Gastrocnemius medialis (tissue), 4 donors: ENCODE measurements at regions not wholly inside any gene's neighbourhood (a gene's known extent, or its start where the extent isn't known, plus 50 kb on each side); places are given as distances from the start of the nearest gene placed in this dataset.

ENCODE experiments used
- ATAC-seq, 2 donors: fragments of 150-250 bp; one replicate each; pipeline ENCODE4 v1.9.1; 2016
- DNase-seq, 2 donors: peaks; one replicate each; pipeline ENCODE4 v3.0.0-alpha.2; 2019
- H3K27ac ChIP-seq, 4 donors: fragments of 200-600 bp; sonication (generic); 1 replicate in 1 of 4; 2 replicates in 3 of 4; pipeline ENCODE4 v1.5.1; 2016 to 2018; ENCODE audit warnings: mild to moderate bottlenecking in 2 of 4, moderate library complexity in 1 of 4
- H3K27me3 ChIP-seq, 3 donors: fragments of 200-600 bp; sonication (generic) in 2 of 3; 1 replicate in 1 of 3; 2 replicates in 2 of 3; pipeline versions ENCODE4 v1.5.1 to v1.6.0; 2016 to 2019; ENCODE audit warnings: mild to moderate bottlenecking in 1 of 3, moderate library complexity in 1 of 3
- H3K36me3 ChIP-seq, 2 donors: fragments of 200-600 bp; sonication (generic) in 1 of 2; one replicate each; pipeline ENCODE4 v1.5.1; 2017 to 2018
- H3K4me1 ChIP-seq, 2 donors: fragments of 200-600 bp; sonication (generic) in 1 of 2; one replicate each; pipeline ENCODE4 v1.5.1; 2016 to 2017; ENCODE audit warnings: mild to moderate bottlenecking in 2 of 2
- H3K4me3 ChIP-seq, 4 donors: fragments of 200-600 bp; sonication (generic) in 3 of 4; 1 replicate in 1 of 4; 2 replicates in 3 of 4; pipeline ENCODE4 v1.5.1; 2016 to 2019; ENCODE audit warnings: mild to moderate bottlenecking in 2 of 4
- H3K9me3 ChIP-seq, 3 donors: fragments of 200-600 bp; sonication (generic) in 2 of 3; 1 replicate in 1 of 3; 2 replicates in 2 of 3; pipeline ENCODE4 v1.5.1; 2016 to 2019
- POLR2A ChIP-seq, 2 donors: fragments of 450-650 bp; IDR thresholded peaks; one replicate each; pipeline ENCODE4 v1.6.1; 2017; ENCODE audit warnings: antibody characterized with exemption in 2 of 2, mild to moderate bottlenecking in 2 of 2, moderate library complexity in 2 of 2
- in situ Hi-C, 4 donors: fragments of 200-750 bp; cut with MboI; loops; one replicate each; pipeline versions ENCODE4 v1.15.0 to v1.8.0; 2017; ENCODE audit warnings: low sequenced_read_pairs in 4 of 4
- intact Hi-C: fragments of 100-400 bp; cut with DNase I; formaldehyde crosslinking; loops from one replicate; pipeline ENCODE4 v1.15.1; 2023; ENCODE audit warnings: low total_unique reads
- TF ChIP-seq, protein P1 (sequence below), 5 experiments: fragments of 450-650 bp in 3 of 5; fragments of 200-600 bp in 2 of 5; sonication (generic) in 2 of 5; IDR thresholded peaks in 4 of 5; conservative IDR thresholded peaks in 1 of 5; 1 replicate in 4 of 5; 2 replicates in 1 of 5; pipeline ENCODE4 v1.5.1; 2016 to 2019; ENCODE audit warnings: antibody characterized with exemption in 5 of 5, mild to moderate bottlenecking in 3 of 5, moderate library complexity in 3 of 5

DNA sequence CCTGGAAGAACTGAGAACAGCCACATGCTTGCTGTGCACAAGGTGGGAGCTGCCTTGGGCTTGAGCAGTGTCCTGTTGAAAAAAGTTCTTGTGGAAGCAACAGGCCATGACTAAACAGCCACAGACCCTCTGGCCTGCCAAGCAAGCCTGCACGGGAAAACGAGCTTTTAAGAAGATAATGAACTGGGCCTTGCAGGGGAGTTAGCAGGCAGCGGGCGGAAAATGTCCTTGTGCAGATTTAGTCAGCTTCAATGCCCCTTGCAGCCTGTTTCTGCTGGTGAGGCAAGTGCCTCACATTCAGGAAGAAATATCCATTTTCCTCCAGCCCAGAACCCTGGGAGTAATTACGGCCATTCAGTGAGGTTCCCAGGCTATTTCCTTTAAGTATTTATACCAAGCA lies 126.2 kb upstream of the KLHL25 start:
- ATAC-seq (no peak), DNase-seq (no peak)
- H3K4me1 ChIP-seq: no peaks in the 10 kb centered on the region
- in situ Hi-C loops (no loop called here), intact Hi-C loops (no loop called here)
- H3K27ac ChIP-seq: no peak overlapping the region
- no peaks in the 10 kb centered on the region for H3K36me3 ChIP-seq
- TF ChIP-seq, protein P1, sequence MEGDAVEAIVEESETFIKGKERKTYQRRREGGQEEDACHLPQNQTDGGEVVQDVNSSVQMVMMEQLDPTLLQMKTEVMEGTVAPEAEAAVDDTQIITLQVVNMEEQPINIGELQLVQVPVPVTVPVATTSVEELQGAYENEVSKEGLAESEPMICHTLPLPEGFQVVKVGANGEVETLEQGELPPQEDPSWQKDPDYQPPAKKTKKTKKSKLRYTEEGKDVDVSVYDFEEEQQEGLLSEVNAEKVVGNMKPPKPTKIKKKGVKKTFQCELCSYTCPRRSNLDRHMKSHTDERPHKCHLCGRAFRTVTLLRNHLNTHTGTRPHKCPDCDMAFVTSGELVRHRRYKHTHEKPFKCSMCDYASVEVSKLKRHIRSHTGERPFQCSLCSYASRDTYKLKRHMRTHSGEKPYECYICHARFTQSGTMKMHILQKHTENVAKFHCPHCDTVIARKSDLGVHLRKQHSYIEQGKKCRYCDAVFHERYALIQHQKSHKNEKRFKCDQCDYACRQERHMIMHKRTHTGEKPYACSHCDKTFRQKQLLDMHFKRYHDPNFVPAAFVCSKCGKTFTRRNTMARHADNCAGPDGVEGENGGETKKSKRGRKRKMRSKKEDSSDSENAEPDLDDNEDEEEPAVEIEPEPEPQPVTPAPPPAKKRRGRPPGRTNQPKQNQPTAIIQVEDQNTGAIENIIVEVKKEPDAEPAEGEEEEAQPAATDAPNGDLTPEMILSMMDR (IDR thresholded peaks at IDR 0.05 in 4 of 5, conservative IDR thresholded peaks at IDR 0.05 in 1 of 5): no peak
- no peak for TF ChIP-seq POLR2A (IDR thresholded peaks at IDR 0.05)
- H3K27me3 ChIP-seq: no peaks in the 10 kb centered on the region
- no peaks in the 10 kb centered on the region for H3K9me3 ChIP-seq
- H3K4me3 ChIP-seq: no peak overlapping the region

DNA sequence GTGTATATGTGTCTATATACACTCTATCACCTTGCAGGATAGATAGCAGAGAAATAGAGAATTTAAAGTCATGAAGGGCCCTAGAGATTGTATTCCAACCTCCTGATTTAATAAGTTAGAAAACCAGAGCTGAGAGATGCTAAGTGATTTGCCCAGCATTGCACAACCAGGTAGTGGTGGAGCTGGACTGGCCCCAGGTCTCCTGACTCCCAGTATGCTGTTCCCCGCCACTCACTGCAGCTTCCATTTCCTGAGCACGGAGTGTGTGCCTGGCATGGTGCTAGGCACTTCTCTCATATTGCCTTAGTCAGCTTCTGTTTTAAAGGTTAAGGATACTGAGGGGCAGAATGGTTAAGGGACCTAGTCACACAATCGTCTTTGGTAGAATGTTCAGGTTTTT lies 129.4 kb upstream of the KLHL25 start:
- intact Hi-C loops: no loop called here
- in situ Hi-C loops: no loop called here
- no peaks in the 10 kb centered on the region for H3K9me3 ChIP-seq
- no peaks in the 10 kb centered on the region for H3K36me3 ChIP-seq
- no peak for ATAC-seq
- no peak for DNase-seq
- no peaks in the 10 kb centered on the region for H3K27me3 ChIP-seq
- TF ChIP-seq, protein P1 (IDR thresholded peaks at IDR 0.05 in 4 of 5, conservative IDR thresholded peaks at IDR 0.05 in 1 of 5): no peak
- no peak for TF ChIP-seq POLR2A (IDR thresholded peaks at IDR 0.05)
- no peak overlapping the region for H3K27ac ChIP-seq
- no peak overlapping the region for H3K4me3 ChIP-seq
- H3K4me1 ChIP-seq: no peaks in the 10 kb centered on the region

DNA sequence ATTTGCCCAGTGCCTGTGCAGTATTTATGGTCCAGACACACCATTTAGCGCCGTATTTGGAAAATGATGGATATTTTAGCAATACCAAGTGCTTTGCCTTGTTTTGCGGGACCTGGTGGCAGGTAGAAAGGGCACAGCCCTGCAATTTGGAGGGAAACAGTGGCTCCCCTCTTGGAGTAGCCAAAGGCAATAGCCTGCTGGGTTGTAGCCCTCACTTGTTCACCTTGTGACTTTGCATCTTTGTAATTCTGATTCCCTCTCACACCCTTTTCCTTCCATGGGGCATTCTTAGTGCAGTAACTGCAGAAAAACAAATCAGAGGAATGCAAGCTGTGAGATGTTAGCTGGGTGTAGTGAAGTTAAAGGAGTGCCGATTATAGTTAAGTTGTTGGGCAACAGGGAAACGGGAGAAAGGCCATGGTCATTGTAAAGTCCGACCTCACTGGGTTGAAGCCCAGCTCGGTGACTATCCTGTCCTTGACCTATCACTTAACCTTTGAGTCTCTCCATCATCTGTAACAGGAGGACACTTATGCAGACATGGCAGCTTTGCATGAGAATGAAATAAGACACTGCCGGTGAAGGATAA lies 131.0 kb upstream of the KLHL25 start:
- Histone ChIP-seq H3K9me3 (no peaks in the 10 kb centered on the region), H3K4me3 (no peak overlapping the region), H3K36me3 (no peaks in the 10 kb centered on the region), H3K27me3 (no peaks in the 10 kb centered on the region), H3K4me1 (no peaks in the 10 kb centered on the region), H3K27ac (no peak overlapping the region)
- TF ChIP-seq POLR2A (IDR thresholded peaks at IDR 0.05): no peak
- TF ChIP-seq, protein P1 (IDR thresholded peaks at IDR 0.05 in 4 of 5, conservative IDR thresholded peaks at IDR 0.05 in 1 of 5): no peak
- in situ Hi-C loops (no loop called here), intact Hi-C loops (no loop called here)
- ATAC-seq: no peak
- DNase-seq: no peak

DNA sequence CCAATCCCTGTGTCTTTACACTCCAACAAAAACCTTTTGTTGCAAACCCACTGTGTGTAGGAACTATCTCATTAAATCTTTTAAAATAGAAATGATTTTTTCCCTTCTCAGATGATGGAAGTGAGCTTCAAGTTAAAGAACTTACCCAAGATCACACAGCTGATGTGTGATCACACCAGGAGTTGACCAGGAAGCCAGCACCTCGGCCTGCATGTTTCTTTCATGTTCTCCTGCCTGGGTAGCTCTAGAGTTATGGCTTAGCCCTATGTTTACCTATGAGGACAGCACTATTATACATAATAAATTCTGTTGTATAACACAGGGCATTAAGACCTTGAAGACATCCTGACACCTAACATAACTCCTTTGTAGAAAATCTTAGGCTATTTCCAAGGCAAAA lies 132.1 kb upstream of the KLHL25 start:
- TF ChIP-seq, protein P1 (IDR thresholded peaks at IDR 0.05 in 4 of 5, conservative IDR thresholded peaks at IDR 0.05 in 1 of 5): no peak
- TF ChIP-seq POLR2A (IDR thresholded peaks at IDR 0.05): no peak
- Histone ChIP-seq H3K36me3 (no peaks in the 10 kb centered on the region), H3K27me3 (no peaks in the 10 kb centered on the region), H3K9me3 (no peaks in the 10 kb centered on the region), H3K27ac (no peak overlapping the region), H3K4me1 (no peaks in the 10 kb centered on the region), H3K4me3 (no peak overlapping the region)
- DNase-seq (no peak), ATAC-seq (no peak)
- intact Hi-C loops: no loop called here
- in situ Hi-C loops: no loop called here

DNA sequence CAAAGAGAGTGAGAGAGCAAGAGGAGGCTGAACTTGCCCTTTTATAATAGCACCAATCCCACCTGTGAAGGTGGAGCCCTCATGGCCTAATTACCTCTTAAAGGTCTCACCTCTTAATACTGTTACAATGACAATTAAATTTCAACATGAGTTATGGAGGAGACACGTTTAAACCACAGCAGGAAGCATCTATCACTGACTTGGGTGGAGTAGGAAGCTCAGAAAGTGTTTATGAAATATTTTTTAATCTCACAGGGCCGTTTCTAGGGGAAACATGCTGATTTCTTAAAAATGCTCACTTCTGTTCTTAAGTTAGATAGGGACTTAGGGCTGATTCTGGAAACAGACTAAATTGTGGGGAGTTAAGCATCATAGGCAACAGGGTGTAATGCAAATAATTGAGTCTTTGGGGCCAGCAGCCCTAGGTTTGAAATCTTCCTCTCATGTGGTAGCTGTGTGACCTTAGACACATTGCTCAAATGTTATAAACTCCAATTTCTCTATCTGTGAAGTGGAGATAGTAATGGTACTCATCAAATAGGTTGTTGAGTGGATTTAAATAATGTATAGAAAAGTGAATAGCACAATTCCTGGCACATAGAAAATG lies 133.3 kb upstream of the KLHL25 start:
- no peak for TF ChIP-seq POLR2A (IDR thresholded peaks at IDR 0.05)
- TF ChIP-seq, protein P1 (IDR thresholded peaks at IDR 0.05 in 4 of 5, conservative IDR thresholded peaks at IDR 0.05 in 1 of 5): no peak
- no peaks in the 10 kb centered on the region for H3K9me3 ChIP-seq
- no peaks in the 10 kb centered on the region for H3K36me3 ChIP-seq
- DNase-seq: no peak
- in situ Hi-C loops: no loop called here
- no peak overlapping the region for H3K4me3 ChIP-seq
- H3K27ac ChIP-seq: no peak overlapping the region
- H3K4me1 ChIP-seq: no peaks in the 10 kb centered on the region
- ATAC-seq: no peak
- H3K27me3 ChIP-seq: no peaks in the 10 kb centered on the region
- intact Hi-C loops: no loop called here
